AG09319 (cell line): ENCODE measurements at regions not wholly inside any gene's neighbourhood (a gene's known extent, or its start where the extent isn't known, plus 50 kb on each side); places are given as distances from the start of the nearest gene placed in this dataset.

Experiments
- DNase-seq: peaks from one replicate; pipeline ENCODE4 v3.0.0-alpha.2; 2010; ENCODE audit warnings: low read depth; ENCODE audit errors: extremely low read depth
- CTCF ChIP-seq: IDR thresholded peaks from 2 replicates; pipeline ENCODE4 v1.5.1; 2011; ENCODE audit warnings: low read depth, mild to moderate bottlenecking, inconsistent platforms, low read length, moderate library complexity

GRCh38 chr4:14752341-14753046 lies 249.8 kb upstream of the CPEB2 start:
- DNase-seq = no peak
- TF ChIP-seq CTCF = no peak

- DNase-seq = no peak
- no peak for TF ChIP-seq CTCF
Observed at GRCh38 chr4:14767142-14767541, 235.1 kb upstream of the CPEB2 start.

- TF ChIP-seq CTCF = no peak
- no peak for DNase-seq
Observed at GRCh38 chr4:14768449-14768848, 233.8 kb upstream of the CPEB2 start.

GRCh38 chr4:14769993-14770392 lies 232.3 kb upstream of the CPEB2 start:
- DNase-seq = no peak
- TF ChIP-seq CTCF = no peak

GRCh38 chr4:14771094-14771493 lies 231.2 kb upstream of the CPEB2 start:
- TF ChIP-seq CTCF = no peak
- no peak for DNase-seq

GRCh38 chr4:14771504-14772175 lies 230.6 kb upstream of the CPEB2 start:
- no peak for TF ChIP-seq CTCF
- no peak for DNase-seq

- no peak for TF ChIP-seq CTCF
- DNase-seq = no peak
Observed at GRCh38 chr4:14772388-14772787, 229.9 kb upstream of the CPEB2 start.
